SKM-1 (cell line): ENCODE measurements at regions not wholly inside any gene's neighbourhood (a gene's known extent, or its start where the extent isn't known, plus 50 kb on each side); places are given as distances from the start of the nearest gene placed in this dataset.
"Not testable (repeated sequence)": the region's sequence is repeated elsewhere in the genome, so short reads cannot be mapped to it uniquely, and the experiment has no call there.

Source experiments
- DNase-seq: peaks from one replicate; lab custom pipeline; 2025; ENCODE audit not compliant: unreplicated experiment; lab: John Stamatoyannopoulos, UW

DNA sequence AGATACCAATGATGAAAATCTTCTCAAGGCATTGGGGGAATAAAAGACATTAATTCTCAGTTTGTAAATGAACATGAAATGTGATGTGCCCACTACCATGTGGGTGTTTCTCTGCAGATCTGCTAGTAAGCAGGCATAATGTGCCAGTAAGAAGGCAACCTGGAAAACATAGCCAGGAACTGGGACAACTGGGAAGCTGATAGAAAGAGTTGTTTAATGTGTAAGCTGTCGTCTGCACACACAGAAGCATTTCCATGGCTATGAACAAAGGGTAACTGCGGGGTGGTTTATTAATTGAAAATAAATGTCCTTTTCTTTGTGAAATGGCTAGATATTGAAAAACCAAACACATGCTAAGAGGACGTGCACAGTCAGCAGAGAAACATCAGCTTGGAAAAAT lies 52.0 kb downstream of the ZC3H11B start:
- DNase-seq: no peak

DNA sequence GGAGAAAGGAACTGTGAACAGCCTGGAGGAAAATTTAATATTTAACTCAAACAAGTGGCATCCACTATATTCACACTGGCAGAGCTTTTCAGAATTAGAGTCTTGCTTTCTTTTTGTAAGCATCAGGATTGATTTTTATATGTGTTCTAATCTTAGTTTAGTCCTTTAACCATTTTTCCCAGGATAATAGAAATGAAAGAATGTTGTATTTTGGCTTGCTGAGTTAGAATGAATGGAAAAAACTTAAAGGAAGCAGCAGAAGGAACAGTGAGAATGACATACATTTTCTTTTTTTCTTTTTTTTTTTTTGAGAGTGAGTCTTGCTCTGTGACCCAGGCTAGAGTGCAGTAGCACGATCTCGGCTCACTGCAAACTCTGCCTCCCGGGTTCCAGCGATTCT lies 53.0 kb downstream of the ZC3H11B start:
- DNase-seq: no peak

DNA sequence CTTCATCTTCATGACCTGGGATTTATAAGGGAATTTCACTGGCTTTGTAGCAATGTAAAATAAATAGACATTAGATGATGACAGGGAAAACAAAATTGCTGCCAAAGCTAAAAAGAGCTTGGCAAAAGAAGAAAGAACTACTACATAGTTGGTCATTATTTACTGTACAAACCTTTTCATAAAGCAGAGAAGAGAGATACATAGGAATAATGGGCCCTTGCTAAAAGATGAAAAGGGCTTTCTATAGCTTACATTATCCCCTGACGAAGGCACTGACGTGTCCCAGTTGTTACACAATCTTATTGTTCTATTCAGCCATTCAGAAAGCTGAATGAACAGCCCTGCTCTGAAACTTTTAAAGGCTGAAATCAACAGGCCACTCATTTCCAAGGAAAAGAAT lies 57.1 kb downstream of the ZC3H11B start:
- DNase-seq: no peak

DNA sequence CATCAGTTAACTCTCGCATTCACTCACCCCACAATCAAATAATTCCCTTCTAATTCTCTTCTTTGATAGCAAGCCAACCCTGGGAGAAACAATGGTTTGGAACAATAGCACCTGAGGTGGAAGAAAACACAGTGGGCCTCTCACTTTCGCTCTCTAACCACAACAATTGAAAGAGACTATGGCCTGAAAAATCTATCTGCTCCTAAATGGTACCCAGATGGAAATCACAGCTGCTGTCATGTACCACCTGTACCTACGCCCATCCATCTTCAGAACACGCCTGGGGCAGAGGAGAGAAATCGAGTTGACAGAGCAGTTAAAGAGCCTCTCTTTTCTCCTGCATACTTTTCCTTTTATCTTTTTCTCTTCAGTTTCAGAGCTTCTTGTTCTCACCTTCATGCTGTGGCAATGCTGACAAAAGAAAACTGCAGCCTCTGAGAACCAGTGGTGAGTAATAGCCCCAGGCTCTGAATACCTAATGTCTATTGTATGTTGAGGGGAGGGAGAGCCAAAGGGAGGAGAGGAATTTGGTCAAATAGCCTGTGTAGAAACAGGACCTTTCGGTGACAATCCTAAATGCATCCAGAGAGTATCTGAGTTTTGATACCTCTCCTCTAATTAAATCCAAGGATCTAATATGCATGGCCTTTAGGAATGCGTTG lies 57.7 kb downstream of the ZC3H11B start:
- no peak for DNase-seq

DNA sequence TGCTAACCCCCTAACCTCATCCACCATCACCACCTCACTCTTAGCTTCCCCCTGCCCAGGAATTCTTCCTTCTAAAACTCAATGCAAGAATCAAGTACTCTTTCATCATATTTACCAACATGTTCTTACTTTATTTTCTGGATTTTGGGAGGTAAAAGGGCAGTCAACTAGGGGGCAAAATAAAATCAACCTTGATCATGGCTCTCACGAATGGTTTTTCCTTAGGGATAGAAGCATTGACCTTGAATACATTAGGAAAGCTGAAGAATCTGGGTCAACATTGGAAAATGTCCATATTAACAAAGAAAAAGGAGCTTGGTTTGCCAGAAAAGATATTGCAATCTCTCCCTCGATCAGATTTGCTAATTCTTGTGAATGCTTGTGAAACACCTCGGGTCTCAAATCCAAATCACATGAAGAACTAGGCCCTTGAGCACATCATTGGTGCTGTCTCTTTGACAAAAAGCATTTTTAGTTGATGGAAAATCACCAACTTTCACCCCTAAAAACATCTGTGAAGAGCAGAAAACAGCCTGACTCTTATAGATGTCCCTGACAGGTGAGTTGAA lies 58.9 kb downstream of the ZC3H11B start:
- DNase-seq: no peak

DNA sequence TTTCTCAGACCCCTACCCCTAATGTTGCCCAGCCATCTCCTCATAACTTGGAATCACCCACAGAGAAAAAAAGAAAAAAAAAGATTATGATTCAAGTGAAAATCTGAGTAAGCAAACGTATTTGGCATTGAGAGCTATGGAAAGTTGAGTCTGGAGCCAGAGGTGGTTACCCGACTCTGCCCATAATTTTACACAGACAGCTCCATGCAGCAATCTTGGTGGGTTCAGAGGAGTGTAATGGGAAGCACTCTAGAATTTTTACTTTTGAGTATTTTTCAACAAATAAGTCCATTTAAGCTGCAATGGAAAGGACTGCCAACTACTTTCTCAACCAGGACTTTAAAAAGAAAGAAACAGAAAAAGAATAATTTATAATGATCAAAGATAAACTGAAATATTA lies 62.7 kb downstream of the ZC3H11B start:
- no peak for DNase-seq

DNA sequence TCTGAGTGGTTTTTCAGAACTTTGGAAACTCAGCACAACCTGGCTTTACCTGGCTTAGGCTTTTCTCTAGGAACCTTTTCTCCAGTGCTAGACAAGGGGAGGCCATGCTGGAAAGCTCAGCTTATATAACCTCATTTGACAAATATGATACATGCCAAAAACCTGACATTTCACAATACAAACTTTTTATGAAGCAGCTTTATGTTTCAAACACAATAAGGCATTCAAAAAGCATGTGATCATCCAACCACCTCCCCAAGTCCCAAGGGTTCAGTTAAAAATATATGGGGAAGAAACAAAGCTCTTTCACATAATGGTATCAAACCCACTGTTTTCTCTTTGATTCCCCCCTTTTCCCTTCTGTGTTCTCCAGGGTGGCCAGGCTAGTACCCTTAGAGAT lies 63.7 kb downstream of the ZC3H11B start:
- no peak for DNase-seq

DNA sequence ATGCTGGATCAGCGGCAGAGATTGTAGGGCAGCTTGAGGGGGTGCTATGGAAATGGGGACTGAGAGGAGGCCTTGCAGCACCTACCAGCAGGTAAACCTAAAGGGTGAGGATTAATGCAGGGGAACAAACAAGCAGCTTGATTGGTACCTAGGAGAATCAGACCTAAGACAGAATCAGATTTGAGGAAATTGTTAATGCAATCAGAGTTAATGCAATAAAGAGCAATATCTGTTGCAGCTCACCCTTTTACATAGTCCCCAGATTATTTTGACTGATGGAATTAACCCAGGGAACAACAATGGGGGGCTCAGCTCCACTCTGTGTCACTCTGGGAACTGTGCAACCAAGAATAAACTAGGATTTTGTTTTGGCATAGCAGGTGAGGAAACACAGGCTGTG lies 64.5 kb downstream of the ZC3H11B start:
- no peak for DNase-seq

- not testable (repeated sequence) for DNase-seq
Measured at GRCh38 chr1:219545756-219546155, 67.1 kb downstream of the ZC3H11B start.

- no peak for DNase-seq
Measured at GRCh38 chr1:219544163-219544846, 68.6 kb downstream of the ZC3H11B start.

DNA sequence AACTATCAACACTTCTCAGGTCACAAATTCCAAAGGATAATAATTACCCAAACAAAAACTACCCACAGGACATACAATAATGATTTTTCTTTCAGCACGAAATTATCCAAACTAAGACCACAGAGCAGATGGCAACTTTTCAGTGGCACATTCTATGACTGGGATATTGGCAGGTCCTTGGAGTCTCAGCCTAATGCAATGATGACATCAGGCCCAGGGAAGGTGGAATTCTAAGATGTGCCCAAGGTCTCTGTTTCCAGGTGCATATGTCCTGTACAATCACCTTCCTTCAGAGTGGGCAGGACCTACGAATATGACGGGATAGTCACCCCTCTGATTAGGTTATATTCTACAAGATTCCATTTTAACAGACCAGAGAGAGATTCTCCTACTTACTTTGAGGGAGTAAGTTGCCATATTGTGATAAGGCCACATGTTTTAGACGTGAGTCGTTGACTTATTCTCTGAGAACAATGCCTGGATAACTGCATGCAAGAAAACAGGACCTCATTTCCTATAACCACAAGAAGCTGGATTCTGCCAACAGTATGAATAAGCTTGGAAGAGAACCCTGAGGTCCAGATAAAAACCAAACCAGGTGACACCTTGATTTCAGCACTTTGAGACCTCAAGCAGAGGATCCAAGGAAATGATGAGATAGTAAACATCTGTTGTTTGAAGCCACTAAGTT lies 69.9 kb downstream of the ZC3H11B start:
- no peak for DNase-seq

GRCh38 chr1:219541946-219542345 lies 71.0 kb downstream of the ZC3H11B start:
- DNase-seq: no peak

DNA sequence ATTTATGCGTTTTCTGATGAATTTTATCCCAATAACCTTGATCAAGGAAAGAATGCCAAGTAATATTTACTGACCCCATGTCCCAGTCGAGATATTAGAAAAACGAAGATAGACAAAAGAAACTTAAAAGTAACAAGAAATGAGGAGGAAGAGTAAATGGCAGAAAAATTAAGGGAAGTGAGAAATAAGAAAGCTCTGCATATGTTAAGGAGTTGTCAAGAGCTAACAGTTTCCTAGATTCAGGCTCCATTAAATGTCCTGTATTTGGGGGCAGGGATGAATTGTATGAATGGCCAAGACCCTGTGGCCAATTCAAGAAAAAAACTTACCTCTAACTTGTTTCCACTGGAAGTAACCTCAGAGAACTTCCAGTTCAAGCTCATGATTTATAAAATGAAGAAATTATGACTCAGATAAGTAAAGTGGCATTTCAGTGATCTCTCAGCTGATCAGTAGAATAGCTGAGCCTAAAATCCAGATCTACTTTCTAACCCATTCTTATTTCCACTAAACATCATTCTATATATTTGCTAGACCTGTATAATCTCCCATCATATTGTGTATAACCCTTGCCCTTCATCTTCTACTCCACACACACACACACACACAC lies 73.2 kb downstream of the ZC3H11B start:
- DNase-seq: no peak

- DNase-seq: no peak
Measured at GRCh38 chr1:219538886-219539285, 74.0 kb downstream of the ZC3H11B start.

DNA sequence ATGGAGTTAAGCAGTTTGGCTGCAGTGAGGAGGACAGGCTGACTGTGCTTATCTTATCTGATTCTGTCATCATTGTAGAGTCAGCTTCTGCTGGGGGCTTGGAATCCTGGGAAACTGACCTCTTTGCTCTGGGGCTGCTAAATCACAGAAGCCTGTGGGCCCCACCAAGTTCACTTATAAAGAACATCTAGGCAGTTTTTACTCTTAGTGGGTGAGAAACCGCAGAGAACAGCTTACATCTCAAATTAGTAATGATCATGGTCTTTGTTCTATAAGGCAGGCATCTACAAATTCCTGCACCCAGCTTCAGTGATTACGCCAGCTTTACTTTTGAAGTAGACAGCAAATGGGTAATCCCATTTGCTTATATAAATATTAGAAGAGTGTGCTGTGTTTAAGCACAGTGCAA lies 75.7 kb downstream of the ZC3H11B start:
- DNase-seq: no peak

DNA sequence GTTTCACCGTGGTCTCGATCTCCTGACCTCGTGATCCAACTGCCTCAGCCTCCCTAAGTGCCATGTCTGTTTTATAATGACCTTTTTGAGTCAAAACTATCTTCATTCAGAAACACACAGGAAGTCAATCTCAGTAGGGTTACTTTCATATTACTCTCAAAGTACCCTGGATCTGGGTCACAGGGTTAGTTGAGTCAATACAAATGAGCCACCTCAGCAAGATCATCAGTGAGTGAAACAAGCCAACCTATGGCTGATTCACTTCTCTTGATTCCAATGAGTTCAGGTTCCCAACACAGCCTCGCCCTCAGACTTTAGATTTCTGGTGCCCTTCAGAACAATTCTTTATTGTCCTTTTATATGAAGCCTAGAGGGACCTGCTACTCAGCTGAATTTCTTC lies 76.9 kb downstream of the ZC3H11B start:
- DNase-seq: no peak

DNA sequence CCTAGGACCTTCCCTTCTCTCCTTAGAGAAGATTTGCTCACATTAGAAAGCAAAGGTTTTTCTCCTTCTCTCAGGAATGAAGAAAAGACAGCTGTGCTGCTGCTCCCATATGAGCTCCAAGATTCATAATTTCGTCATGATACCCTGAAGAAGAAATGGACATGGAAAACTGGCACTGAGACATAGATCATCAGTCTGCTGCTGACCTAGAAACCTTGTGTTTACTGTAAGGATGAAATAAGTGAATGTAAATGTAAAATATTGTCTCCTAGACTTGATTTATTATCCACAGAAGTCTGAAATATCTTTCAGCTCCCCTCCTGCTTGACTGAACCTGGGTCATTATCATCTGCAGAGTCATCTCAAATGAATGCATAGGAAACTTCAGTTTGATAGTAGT lies 77.9 kb downstream of the ZC3H11B start:
- DNase-seq: no peak

DNA sequence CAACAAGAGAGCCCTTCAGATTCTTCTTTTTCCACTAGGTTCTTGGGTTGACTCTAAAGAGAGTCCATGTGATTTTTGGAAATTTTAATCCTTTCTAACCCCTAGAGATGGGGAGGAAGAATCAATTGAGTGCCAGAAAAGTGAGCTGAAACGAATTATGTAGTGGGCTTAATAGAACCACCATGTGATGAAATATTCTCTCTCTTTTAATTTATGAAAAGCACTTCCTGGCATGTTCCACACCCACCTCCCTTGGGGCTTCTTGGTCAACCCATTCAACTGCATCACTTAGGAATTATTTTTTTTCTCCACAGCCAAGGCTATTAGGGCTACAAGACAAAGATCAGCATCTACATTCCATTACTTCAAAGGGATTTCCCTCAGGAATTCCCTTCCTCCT lies 79.6 kb downstream of the ZC3H11B start:
- no peak for DNase-seq

DNA sequence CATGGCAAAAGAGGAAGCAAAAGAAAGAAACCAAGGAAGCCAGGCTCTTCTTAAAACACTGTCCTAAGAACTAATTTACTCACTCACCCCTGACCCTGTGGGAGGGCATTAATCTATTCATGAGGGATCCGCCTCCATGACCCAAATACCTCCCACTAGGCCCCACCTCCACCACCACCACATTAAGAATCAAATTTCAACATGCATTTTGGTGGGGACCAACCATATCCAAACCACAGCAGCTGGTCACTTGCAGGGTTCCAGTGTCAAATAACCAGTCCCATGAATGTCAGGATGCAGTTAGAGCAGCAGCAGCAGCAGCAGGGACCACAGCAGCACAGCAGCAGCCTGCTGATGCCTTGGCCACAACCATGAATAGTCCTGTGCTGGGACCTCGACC lies 83.8 kb downstream of the ZC3H11B start:
- DNase-seq: no peak

- no peak for DNase-seq
Measured at GRCh38 chr1:219528633-219529032, 84.3 kb downstream of the ZC3H11B start.

DNA sequence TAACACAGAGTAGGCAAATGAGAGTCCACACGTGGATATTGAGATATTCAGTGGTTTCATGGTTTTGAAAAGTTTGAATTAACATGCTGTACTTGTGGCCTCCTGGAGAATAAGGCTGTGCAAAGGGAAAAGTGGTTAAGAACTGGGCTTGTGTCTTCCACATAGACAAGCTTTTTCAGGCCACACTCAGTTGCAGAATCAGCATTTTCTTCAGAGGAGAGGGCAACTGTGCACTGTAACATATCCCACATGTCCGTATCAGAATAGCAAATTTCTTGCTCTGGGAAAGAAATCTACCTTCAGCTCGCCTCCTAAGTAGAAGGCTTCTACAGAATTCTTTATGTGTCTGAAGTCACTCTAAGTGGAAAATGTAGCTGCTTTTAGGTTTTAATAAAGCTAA lies 84.9 kb downstream of the ZC3H11B start:
- no peak for DNase-seq

DNA sequence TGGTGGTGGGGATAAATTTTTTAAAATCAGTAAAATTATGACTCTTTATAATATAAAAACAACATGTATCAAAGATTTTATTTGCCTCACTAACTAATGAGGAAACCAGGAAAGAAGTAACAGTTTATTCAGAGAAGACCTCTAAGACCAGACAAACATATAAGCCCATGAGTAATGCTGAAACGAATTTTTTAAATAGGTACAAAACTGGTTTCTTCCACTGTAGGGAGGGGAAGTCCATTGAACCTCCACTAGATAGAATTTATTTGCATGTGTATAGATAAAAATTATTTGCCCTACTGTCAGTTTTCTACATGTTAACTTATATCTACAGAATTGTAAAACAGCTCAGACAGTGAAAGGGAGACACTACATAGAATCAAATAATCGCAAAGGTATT lies 86.8 kb downstream of the ZC3H11B start:
- no peak for DNase-seq
